ENCODE measurements at regions not wholly inside any gene's neighbourhood (a gene's known extent, or its start where the extent isn't known, plus 50 kb on each side); places are given as distances from the start of the nearest gene placed in this dataset.

DNA sequence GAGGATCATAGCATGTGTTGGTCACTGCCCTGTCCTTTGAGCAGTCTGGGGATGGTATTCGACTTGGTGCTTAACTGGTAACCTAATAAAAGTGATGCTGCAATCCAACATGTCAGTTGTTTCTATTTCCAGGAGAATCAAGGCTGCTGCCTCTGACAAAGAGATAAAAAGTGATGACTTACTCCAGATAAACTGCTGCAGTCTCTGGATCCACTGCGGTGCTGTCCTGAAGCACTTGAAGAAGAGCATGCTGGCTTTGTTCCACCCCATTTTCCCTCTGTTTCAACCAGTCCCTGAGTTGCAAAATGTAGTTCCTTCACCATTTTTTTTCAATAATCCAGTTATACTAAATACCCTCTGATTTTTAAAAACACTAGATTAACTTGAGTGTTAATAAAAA, 403.5 kb upstream of the ANKRD30A start:
- peaks cover 14% of the 10 kb centered on the region for H3K9me3 Mint-ChIP-seq
- H3K36me3 Mint-ChIP-seq (ENCODE audit: insufficient read depth), result no peaks in the 10 kb centered on the region
- no peak overlapping the region for H3K4me3 Mint-ChIP-seq
- no peaks in the 10 kb centered on the region for H3K4me1 Mint-ChIP-seq (ENCODE audit: low read depth)
- ATAC-seq (no peak), DNase-seq (no peak)
- no peaks in the 10 kb centered on the region for H3K27me3 Mint-ChIP-seq (ENCODE audit: low read depth)

GRCh38 chr10:36720895-36721294, 404.5 kb upstream of the ANKRD30A start:
- ATAC-seq (no peak), DNase-seq (no peak)
- no peaks in the 10 kb centered on the region for H3K27me3 Mint-ChIP-seq (ENCODE audit: low read depth)
- H3K4me3 Mint-ChIP-seq, result no peak overlapping the region
- H3K36me3 Mint-ChIP-seq (ENCODE audit: insufficient read depth), result no peaks in the 10 kb centered on the region
- H3K9me3 Mint-ChIP-seq, result peaks cover 14% of the 10 kb centered on the region
- no peaks in the 10 kb centered on the region for H3K4me1 Mint-ChIP-seq (ENCODE audit: low read depth)

DNA sequence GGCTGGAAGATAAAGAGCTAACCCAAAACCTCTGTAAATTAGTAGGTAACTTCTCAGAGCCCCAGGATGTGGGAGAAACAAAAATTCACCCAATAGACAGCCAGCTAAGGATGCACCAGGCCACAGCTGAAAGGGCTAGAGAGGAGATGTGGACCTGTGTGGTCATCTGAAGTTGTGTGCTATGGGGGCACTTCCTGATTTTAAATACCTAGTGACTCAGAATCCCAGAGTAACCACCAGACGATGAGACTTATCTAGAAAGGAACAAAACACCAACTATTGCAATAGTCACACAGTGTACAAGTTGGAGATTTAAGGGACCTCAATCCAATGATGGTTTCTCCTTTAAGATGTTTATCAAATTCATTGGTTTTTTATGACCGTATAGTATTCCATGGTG, 408.3 kb upstream of the ANKRD30A start:
- Mint-ChIP-seq H3K4me3 (no peak overlapping the region), H3K9me3 (peaks cover 10% of the 10 kb centered on the region), H3K27me3 (ENCODE audit: low read depth) (no peaks in the 10 kb centered on the region), H3K36me3 (ENCODE audit: insufficient read depth) (no peaks in the 10 kb centered on the region), H3K4me1 (ENCODE audit: low read depth) (no peaks in the 10 kb centered on the region)
- no peak for DNase-seq
- no peak for ATAC-seq

DNA sequence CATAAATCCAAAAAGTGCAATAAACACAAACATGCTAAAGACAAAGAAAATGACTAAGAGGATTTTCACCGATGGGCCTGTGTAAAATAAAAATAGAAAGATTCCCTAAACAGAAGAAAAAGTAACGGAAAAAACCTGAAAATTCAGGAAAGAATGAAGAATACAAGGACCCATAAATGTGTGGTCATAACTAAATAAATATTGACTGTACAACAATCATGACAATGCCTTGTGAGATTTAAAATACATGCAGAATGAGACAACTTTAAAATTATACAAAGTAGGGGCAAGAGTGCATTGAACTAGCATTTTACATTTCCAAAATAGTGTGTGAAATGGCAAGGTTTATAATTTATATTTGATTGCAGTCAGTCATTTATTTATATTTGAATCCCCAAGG, 409.1 kb upstream of the ANKRD30A start:
- ATAC-seq (no peak), DNase-seq (no peak)
- Mint-ChIP-seq H3K4me3 (no peak overlapping the region), H3K9me3 (peaks cover 10% of the 10 kb centered on the region), H3K27me3 (ENCODE audit: low read depth) (no peaks in the 10 kb centered on the region), H3K36me3 (ENCODE audit: insufficient read depth) (no peaks in the 10 kb centered on the region), H3K4me1 (ENCODE audit: low read depth) (no peaks in the 10 kb centered on the region)

GRCh38 chr10:36712695-36713094, 412.7 kb upstream of the ANKRD30A start:
- Mint-ChIP-seq H3K9me3 (peaks cover 4% of the 10 kb centered on the region), H3K36me3 (ENCODE audit: insufficient read depth) (no peaks in the 10 kb centered on the region), H3K4me3 (no peak overlapping the region), H3K27me3 (ENCODE audit: low read depth) (no peaks in the 10 kb centered on the region), H3K4me1 (ENCODE audit: low read depth) (no peaks in the 10 kb centered on the region)
- DNase-seq (no peak), ATAC-seq (no peak)

GRCh38 chr10:36711361-36711760, 414.0 kb upstream of the ANKRD30A start:
- ATAC-seq (no peak), DNase-seq (no peak)
- H3K4me3 Mint-ChIP-seq, result no peak overlapping the region

GRCh38 chr10:36704124-36704523, 421.3 kb upstream of the ANKRD30A start:
- Mint-ChIP-seq H3K9me3 (peaks cover 5% of the 10 kb centered on the region), H3K4me3 (no peak overlapping the region), H3K27me3 (ENCODE audit: low read depth) (no peaks in the 10 kb centered on the region), H3K4me1 (ENCODE audit: low read depth) (no peaks in the 10 kb centered on the region), H3K36me3 (ENCODE audit: insufficient read depth) (no peaks in the 10 kb centered on the region)
- DNase-seq (no peak), ATAC-seq (no peak)

More at GRCh38 chr10:36711361-36711760, 414.0 kb upstream of the ANKRD30A start:
- H3K27me3 Mint-ChIP-seq (ENCODE audit: low read depth), result no peaks in the 10 kb centered on the region
- H3K36me3 Mint-ChIP-seq (ENCODE audit: insufficient read depth), result no peaks in the 10 kb centered on the region
- no peaks in the 10 kb centered on the region for H3K9me3 Mint-ChIP-seq
- H3K4me1 Mint-ChIP-seq (ENCODE audit: low read depth), result no peaks in the 10 kb centered on the region

DNA sequence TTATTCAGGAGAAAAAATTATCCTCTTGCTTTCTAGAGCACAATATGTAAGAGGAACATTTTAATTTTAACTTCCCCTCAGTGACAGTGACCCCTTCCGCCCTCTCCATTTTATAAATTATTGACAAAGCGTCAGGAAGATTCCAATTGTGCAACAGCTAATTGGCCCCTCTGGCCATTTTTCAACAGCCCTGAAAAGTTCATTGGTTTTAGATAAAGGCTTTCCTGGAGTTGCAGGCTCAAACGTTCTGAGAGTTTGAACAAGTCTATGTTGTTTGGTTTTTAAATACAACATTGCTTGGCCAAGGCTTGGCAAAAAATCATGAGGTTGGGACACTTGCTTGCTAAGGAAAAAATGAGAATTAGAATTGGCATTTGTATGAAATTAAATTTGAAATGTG, 422.2 kb upstream of the ANKRD30A start:
- peaks cover 5% of the 10 kb centered on the region for H3K9me3 Mint-ChIP-seq
- DNase-seq (no peak), ATAC-seq (no peak)

DNA sequence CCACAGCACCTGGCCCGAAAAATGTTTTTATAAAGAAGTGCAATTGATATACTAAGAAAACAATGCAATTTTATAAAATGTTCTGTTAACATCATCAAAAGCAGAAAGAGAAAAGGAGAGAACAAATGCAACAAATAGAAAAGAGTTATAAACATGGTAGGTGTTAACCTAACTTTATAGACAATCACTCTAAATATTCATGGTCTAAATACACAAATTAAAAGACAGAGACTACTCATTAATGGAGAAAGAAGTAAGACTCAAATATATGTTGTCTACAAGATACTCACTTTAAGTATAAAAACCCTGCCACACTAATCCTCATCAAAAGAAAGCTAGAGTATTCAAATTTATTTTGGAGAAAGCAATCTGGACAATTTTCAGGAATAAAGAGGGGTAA, 425.3 kb upstream of the ANKRD30A start:
- no peaks in the 10 kb centered on the region for H3K36me3 Mint-ChIP-seq (ENCODE audit: insufficient read depth)
- H3K27me3 Mint-ChIP-seq (ENCODE audit: low read depth), result no peaks in the 10 kb centered on the region
- ATAC-seq (no peak), DNase-seq (no peak)
- no peaks in the 10 kb centered on the region for H3K4me1 Mint-ChIP-seq (ENCODE audit: low read depth)
- H3K9me3 Mint-ChIP-seq, result peaks cover 14% of the 10 kb centered on the region
- H3K4me3 Mint-ChIP-seq, result no peak overlapping the region

More for the DNA sequence above, 422.2 kb upstream of the ANKRD30A start:
- Mint-ChIP-seq H3K27me3 (ENCODE audit: low read depth) (no peaks in the 10 kb centered on the region), H3K4me3 (no peak overlapping the region), H3K36me3 (ENCODE audit: insufficient read depth) (no peaks in the 10 kb centered on the region), H3K4me1 (ENCODE audit: low read depth) (no peaks in the 10 kb centered on the region)

DNA sequence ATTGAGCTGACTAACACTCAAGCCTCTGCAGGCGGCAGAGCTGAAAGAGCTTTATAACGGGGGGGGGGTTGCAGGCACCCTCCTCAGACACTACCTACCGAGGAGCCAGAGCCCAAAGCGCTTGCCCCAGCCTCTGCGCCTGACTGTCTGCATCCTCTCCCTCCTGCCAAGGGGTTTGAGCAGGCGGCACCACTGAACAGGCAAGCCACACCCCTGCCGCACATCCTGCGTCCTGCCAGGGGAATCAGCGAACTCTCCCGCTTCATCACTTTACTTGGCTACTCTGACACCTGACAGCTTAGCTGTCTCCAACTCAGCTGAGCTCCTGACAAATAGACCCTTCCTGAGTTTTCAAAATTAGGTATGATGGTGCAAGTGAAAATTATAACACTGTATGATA, 432.6 kb upstream of the ANKRD30A start:
- DNase-seq (no peak), ATAC-seq (no peak)
- peaks cover 10% of the 10 kb centered on the region for H3K9me3 Mint-ChIP-seq
- H3K36me3 Mint-ChIP-seq (ENCODE audit: insufficient read depth), result no peaks in the 10 kb centered on the region
- H3K27me3 Mint-ChIP-seq (ENCODE audit: low read depth), result no peaks in the 10 kb centered on the region
- H3K4me3 Mint-ChIP-seq, result no peak overlapping the region
- no peaks in the 10 kb centered on the region for H3K4me1 Mint-ChIP-seq (ENCODE audit: low read depth)

- no peaks in the 10 kb centered on the region for H3K27me3 Mint-ChIP-seq (ENCODE audit: low read depth)
- H3K9me3 Mint-ChIP-seq, result peaks cover 10% of the 10 kb centered on the region
- no peaks in the 10 kb centered on the region for H3K4me1 Mint-ChIP-seq (ENCODE audit: low read depth)
- DNase-seq, result no peak
- no peaks in the 10 kb centered on the region for H3K36me3 Mint-ChIP-seq (ENCODE audit: insufficient read depth)
- no peak overlapping the region for H3K4me3 Mint-ChIP-seq
- ATAC-seq, result no peak
Observed at GRCh38 chr10:36688717-36689116, 436.7 kb upstream of the ANKRD30A start.

DNA sequence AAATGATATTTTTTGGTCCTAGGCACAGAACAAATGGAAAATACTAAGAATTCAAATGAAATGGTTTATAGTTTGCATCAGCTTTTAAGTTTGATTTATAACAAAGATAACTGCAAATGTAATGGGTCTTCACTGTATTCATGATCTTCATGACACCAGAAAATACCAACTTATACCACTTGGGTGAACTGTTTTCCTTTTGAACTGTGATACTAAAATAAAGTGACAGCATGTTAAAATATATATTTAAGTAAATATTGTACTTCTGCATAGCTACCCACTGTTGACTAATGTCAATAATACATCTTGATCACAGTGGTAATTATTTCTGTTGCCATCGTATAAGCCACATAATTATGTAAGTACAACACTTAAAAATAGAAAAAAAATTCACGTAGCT, 442.0 kb upstream of the ANKRD30A start:
- Mint-ChIP-seq H3K4me3 (no peak overlapping the region), H3K27me3 (ENCODE audit: low read depth) (no peaks in the 10 kb centered on the region), H3K36me3 (ENCODE audit: insufficient read depth) (no peaks in the 10 kb centered on the region), H3K9me3 (peaks cover 9% of the 10 kb centered on the region), H3K4me1 (ENCODE audit: low read depth) (no peaks in the 10 kb centered on the region)
- ATAC-seq, result no peak
- no peak for DNase-seq

DNA sequence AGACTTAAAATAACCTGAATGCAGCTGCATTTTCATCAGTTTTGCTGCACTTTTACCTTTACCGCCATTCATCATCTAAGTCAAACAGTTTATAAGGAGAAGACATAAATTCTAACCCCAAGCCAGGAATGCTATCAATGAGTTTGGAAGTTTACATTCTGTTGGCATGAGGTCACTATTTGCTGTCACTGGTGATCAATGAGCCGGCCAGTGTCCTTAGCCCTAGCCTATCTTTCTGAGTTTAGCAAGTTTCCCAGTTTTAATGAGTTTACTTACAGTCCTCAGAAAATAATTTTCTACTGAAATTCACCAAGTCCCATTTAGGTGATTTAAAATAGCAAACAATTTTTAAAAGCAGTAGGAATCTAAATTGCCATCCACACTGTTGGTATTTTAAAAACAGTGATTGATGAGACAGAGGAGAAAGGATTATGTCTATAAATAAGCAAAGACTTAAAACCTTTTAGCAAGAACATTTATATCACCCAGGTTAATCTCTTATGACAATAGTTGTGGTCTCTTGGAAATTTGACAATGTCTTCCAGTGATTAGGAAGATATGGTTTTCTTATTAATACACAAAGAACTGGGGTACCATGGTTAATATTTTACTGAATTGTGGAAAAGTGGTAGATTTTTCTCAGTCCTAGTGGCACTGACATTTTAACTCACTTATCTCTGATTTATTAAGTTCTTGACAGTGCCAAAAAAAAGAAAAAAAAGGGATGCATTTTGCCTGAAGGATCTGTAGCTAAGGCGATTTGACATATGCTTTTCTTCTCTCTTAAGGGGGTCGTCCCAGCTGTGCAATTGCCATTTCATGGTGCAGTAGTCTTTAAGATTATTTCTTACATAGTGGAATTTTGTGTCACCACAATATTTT, 443.4 kb upstream of the ANKRD30A start:
- ATAC-seq (no peak), DNase-seq (no peak)
- Mint-ChIP-seq H3K36me3 (ENCODE audit: insufficient read depth) (no peaks in the 10 kb centered on the region), H3K4me1 (ENCODE audit: low read depth) (no peaks in the 10 kb centered on the region), H3K27me3 (ENCODE audit: low read depth) (no peaks in the 10 kb centered on the region), H3K4me3 (no peak overlapping the region), H3K9me3 (peaks cover 4% of the 10 kb centered on the region)

- Mint-ChIP-seq H3K9me3 (peaks cover 4% of the 10 kb centered on the region), H3K4me1 (ENCODE audit: low read depth) (no peaks in the 10 kb centered on the region), H3K4me3 (no peak overlapping the region), H3K27me3 (ENCODE audit: low read depth) (no peaks in the 10 kb centered on the region), H3K36me3 (ENCODE audit: insufficient read depth) (no peaks in the 10 kb centered on the region)
- ATAC-seq (no peak), DNase-seq (no peak)
Observed at GRCh38 chr10:36679554-36679953, 445.8 kb upstream of the ANKRD30A start.

GRCh38 chr10:36677431-36677768, 448.0 kb upstream of the ANKRD30A start:
- no peak for DNase-seq
- Mint-ChIP-seq H3K4me3 (no peak overlapping the region), H3K27me3 (ENCODE audit: low read depth) (no peaks in the 10 kb centered on the region), H3K36me3 (ENCODE audit: insufficient read depth) (no peaks in the 10 kb centered on the region), H3K4me1 (ENCODE audit: low read depth) (no peaks in the 10 kb centered on the region), H3K9me3 (peaks cover 4% of the 10 kb centered on the region)
- no peak for ATAC-seq
